ENCODE measurements at regions not wholly inside any gene's neighbourhood (a gene's known extent, or its start where the extent isn't known, plus 50 kb on each side); places are given as distances from the start of the nearest gene placed in this dataset.

- TF ChIP-seq ZNF518A (tag by site-specific recombination; conservative IDR thresholded peaks at IDR 0.05; ENCODE audit: low read depth) (no peak), RBAK (tag by site-specific recombination; IDR thresholded peaks at IDR 0.05) (no peak), ZBTB26 (tag by site-specific recombination; optimal IDR thresholded peaks at IDR 0.05) (no peak), ZNF837 (tag by site-specific recombination; IDR thresholded peaks at IDR 0.05) (no peak), PRDM4 (tag by site-specific recombination; IDR thresholded peaks at IDR 0.05) (no peak), ZNF398 (tag by site-specific recombination; IDR thresholded peaks at IDR 0.05) (no peak), ZNF623 (tag by site-specific recombination; IDR thresholded peaks at IDR 0.05) (no peak)
Measured at GRCh38 chr22:44373234-44373633, 60.5 kb upstream of the SHISAL1 start (continued).

- Histone ChIP-seq H3K36me3 (ENCODE audit: control insufficient read depth in 2 of 2, insufficient read depth in 1 of 2, low read length in 2 of 2) (no peaks in the 10 kb centered on the region), H3K4me1 (ENCODE audit: control insufficient read depth, insufficient read depth, low read length) (no peaks in the 10 kb centered on the region), H3K27ac (ENCODE audit: extremely low read depth, low read depth, low read length) (no peak overlapping the region), H3K4me3 (ENCODE audit: low read depth, low read length) (no peak overlapping the region), H3K9me3 (ENCODE audit: control insufficient read depth, insufficient read depth, low read depth, low read length) (peaks cover under 1% of the 10 kb centered on the region; the same call in 1 of the 2 replicates)
- TF ChIP-seq ZFP3 (tag by site-specific recombination; IDR thresholded peaks at IDR 0.05; ENCODE audit: low read depth) (peak; percentile 62), ZNF560 (tag by site-specific recombination; IDR thresholded peaks at IDR 0.05; ENCODE audit: borderline replicate concordance) (no peak)
- ChIA-PET CTCF (interaction anchor here (0.6 kb wide), 2 partner anchors 114 to 287 kb away, joined by 3 read pairs; no protein-coding TSS in a partner anchor), POLR2A (no interaction called here)
Measured at GRCh38 chr22:44372611-44373010, 59.9 kb upstream of the SHISAL1 start.

- ChIA-PET POLR2A (no interaction called here), CTCF (interaction anchor here (0.6 kb wide), 2 partner anchors 13 to 286 kb away, joined by 3 read pairs; no protein-coding TSS in a partner anchor)
Measured at GRCh38 chr22:44371741-44372525, 59.2 kb upstream of the SHISAL1 start.

More at GRCh38 chr22:44371741-44372525, 59.2 kb upstream of the SHISAL1 start:
- no peak overlapping the region for H3K27ac ChIP-seq (ENCODE audit: extremely low read depth, low read depth, low read length)
- H3K36me3 ChIP-seq (ENCODE audit: control insufficient read depth in 2 of 2, insufficient read depth in 1 of 2, low read length in 2 of 2) = no peaks in the 10 kb centered on the region
- TF ChIP-seq ZNF473 (tag by site-specific recombination; IDR thresholded peaks at IDR 0.05) = no peak
- TF ChIP-seq ZNF621 (tag by site-specific recombination; IDR thresholded peaks at IDR 0.05) = 0 out of 2 replicates have a peak, but pooled peaks have one; percentile 58
- no peaks in the 10 kb centered on the region for H3K9me3 ChIP-seq (ENCODE audit: control insufficient read depth, insufficient read depth, low read depth, low read length)
- no peaks in the 10 kb centered on the region for H3K4me1 ChIP-seq (ENCODE audit: control insufficient read depth, insufficient read depth, low read length)
- H3K4me3 ChIP-seq (ENCODE audit: low read depth, low read length) = no peak overlapping the region
